Prostate gland (tissue), 2 donors: ENCODE measurements at regions not wholly inside any gene's neighbourhood (a gene's known extent, or its start where the extent isn't known, plus 50 kb on each side); places are given as distances from the start of the nearest gene placed in this dataset.

ENCODE experiments used
- POLR2A ChIP-seq: fragments of 450-650 bp; IDR thresholded peaks from one replicate; pipeline ENCODE4 v1.6.1; 2016; ENCODE audit warnings: antibody characterized with exemption, mild to moderate bottlenecking
- TF ChIP-seq, protein P1 (sequence below), 4 experiments: fragments of 200-600 bp in 2 of 4; fragments of 450-650 bp in 2 of 4; sonication (generic) in 2 of 4; IDR thresholded peaks; 1 replicate in 3 of 4; 2 replicates in 1 of 4; pipeline ENCODE4 v1.5.1; 2016 to 2019; ENCODE audit warnings: antibody characterized with exemption in 4 of 4, mild to moderate bottlenecking in 2 of 4, moderate library complexity in 2 of 4

GRCh38 chr9:107214381-107214780 lies 68.7 kb upstream of the RAD23B start:
- TF ChIP-seq, protein P1, sequence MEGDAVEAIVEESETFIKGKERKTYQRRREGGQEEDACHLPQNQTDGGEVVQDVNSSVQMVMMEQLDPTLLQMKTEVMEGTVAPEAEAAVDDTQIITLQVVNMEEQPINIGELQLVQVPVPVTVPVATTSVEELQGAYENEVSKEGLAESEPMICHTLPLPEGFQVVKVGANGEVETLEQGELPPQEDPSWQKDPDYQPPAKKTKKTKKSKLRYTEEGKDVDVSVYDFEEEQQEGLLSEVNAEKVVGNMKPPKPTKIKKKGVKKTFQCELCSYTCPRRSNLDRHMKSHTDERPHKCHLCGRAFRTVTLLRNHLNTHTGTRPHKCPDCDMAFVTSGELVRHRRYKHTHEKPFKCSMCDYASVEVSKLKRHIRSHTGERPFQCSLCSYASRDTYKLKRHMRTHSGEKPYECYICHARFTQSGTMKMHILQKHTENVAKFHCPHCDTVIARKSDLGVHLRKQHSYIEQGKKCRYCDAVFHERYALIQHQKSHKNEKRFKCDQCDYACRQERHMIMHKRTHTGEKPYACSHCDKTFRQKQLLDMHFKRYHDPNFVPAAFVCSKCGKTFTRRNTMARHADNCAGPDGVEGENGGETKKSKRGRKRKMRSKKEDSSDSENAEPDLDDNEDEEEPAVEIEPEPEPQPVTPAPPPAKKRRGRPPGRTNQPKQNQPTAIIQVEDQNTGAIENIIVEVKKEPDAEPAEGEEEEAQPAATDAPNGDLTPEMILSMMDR (IDR thresholded peaks at IDR 0.05), result no peak
- TF ChIP-seq POLR2A, result no peak
